NT2/D1 (cell line): ENCODE measurements at regions not wholly inside any gene's neighbourhood (a gene's known extent, or its start where the extent isn't known, plus 50 kb on each side); places are given as distances from the start of the nearest gene placed in this dataset.

Experiments used
- YY1 ChIP-seq: IDR thresholded peaks from 2 replicates; pipeline ENCODE4 v1.6.1; 2011; ENCODE audit not compliant: insufficient read length, insufficient read depth
- ZNF274 ChIP-seq: IDR thresholded peaks from 2 replicates; pipeline ENCODE4 v1.6.1; 2011; ENCODE audit warnings: mild to moderate bottlenecking, low read depth, low read length

- TF ChIP-seq YY1 (no peak), ZNF274 (no peak)
Measured at GRCh38 chr3:44078863-44079262, 162.8 kb upstream of the TOPAZ1 start.
